Fibroblast of peridontal ligament (primary cell): ENCODE measurements at regions not wholly inside any gene's neighbourhood (a gene's known extent, or its start where the extent isn't known, plus 50 kb on each side); places are given as distances from the start of the nearest gene placed in this dataset.
"Not testable (repeated sequence)": the region's sequence is repeated elsewhere in the genome, so short reads cannot be mapped to it uniquely, and the experiment has no call there.

Experiments
- DNase-seq: peaks from one replicate; pipeline ENCODE4 v3.0.0-alpha.2; 2010; ENCODE audit errors: extremely low read depth

DNA sequence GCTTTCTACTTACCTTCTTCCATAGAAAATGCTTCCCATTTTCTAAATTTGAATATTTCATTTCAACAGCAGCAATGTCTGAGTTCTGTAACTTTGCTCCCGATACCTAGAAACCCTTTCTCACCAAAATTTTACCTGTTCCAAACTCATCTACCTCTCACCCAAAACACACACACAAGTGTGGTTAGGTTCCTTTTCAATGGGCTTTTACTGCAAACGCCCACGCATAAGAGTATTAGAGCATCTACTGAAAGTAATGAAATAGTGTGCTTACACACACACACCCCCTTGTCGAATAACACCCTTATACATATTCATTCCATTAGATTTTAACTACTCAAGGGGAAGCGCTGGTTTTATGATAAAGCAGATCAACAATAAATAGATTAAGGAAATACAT, 610.3 kb upstream of the AADAT start:
- DNase-seq: no peak

DNA sequence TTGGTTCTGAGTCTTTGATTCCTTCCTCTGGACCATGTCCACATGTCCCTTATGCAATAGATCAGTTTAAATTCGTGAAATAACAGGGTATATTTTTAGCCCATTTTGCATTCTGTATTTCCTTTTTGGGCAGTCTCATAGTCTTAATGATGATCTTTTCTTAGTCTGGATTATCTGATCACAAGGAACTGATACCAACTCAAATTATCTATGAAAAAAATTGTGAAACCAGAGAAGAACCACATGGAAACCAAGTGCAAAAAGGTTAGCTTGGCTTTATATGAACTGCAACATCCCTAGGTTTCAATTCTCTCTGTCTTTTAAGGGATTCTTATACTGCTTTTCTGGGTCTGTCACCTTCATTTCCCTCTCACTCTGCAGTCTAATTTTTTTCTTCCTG, 608.6 kb upstream of the AADAT start:
- peak; percentile 43 for DNase-seq

DNA sequence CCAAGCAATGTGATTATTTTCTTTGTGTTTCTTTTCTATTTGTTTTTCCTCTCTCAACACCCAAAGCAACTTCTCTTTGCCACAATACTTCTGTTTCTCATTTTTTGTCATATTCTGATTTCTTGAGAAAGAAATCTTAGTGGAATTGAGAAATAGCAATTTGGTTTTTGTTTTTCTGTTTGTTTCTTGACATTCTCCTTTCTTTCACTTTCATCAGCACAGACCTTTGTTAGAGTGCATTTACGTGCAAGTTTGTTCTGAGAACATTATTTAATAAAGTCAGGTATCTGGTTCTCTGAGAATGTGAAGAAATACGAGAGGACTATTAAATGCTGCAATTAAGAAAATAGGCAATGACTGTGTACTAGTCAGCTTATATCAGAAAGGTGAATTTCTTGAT, 608.1 kb upstream of the AADAT start:
- no peak for DNase-seq

DNA sequence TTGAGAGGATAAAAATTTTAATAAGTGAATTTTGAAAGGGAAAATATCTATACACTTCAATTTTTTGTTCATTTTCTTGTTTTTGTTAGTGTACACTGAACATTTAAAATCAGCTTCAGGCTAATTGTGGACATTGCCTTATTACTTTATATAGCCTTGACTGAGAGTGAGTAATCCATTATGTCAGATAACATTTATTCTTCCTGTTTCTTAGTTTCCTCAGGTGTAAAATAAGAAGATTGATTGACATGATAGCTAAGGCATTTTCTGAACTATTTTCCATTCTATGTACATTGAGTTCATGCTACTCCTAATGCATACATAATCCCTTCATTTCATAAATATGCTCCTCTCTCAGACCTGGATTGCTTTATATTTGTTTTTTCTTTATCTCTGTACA, 607.3 kb upstream of the AADAT start:
- DNase-seq: no peak

DNA sequence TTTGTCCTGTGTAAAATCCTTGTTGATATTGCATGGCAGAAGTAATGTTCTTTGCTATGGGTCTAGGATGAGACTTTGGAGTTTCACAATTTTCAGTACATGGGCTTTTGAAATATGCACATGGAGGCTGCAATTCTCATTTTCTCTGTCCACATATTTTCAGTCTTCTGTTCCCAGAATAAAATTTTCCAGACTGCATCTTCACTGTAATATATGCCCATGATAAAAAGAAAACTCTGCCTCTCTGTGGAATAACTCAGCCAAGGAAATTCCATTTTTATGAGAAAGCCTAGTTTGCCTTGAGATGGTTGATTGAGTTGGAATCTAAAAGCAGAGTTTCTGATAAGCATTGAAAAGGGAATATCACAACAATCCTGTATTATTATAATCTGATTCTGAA, 601.4 kb upstream of the AADAT start:
- peak; percentile 70 for DNase-seq

DNA sequence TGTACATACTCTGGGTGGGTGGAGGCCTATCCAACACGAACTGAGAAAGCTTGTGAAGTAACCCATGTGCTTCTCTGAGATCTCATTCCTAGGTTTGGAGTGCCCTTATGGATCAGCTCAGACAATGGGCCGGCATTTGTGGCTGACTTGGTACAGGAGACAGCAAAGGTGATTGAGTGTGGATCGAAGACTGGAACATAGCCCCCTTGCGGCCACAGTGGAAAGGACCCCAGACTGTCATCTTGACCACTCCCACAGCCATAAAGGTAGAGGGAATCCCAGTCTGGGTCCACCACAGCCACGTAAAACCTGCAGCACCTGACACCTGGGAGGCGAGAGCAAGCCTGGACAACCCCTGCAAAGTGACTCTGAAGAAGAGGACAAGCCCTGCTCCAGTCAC, 598.0 kb upstream of the AADAT start:
- no peak for DNase-seq

DNA sequence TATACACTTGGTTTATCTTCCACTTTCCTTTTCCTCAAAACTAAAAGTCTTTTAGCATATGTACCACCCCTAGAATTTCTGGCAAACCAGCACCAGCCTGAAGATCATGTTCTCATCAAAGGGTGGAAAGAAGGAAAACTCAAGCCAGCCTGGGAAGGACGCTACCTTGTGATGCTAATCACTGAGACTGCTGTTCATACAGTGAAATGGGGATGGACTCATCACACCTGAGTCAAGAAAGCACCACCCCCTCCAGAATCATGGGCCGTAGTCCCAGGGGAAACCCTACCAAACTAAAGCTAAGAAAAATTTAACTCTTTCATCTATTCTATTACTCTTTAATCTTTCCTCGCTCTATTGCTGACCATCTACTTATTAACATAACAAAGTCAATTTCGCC, 595.9 kb upstream of the AADAT start:
- not testable (repeated sequence) for DNase-seq

DNA sequence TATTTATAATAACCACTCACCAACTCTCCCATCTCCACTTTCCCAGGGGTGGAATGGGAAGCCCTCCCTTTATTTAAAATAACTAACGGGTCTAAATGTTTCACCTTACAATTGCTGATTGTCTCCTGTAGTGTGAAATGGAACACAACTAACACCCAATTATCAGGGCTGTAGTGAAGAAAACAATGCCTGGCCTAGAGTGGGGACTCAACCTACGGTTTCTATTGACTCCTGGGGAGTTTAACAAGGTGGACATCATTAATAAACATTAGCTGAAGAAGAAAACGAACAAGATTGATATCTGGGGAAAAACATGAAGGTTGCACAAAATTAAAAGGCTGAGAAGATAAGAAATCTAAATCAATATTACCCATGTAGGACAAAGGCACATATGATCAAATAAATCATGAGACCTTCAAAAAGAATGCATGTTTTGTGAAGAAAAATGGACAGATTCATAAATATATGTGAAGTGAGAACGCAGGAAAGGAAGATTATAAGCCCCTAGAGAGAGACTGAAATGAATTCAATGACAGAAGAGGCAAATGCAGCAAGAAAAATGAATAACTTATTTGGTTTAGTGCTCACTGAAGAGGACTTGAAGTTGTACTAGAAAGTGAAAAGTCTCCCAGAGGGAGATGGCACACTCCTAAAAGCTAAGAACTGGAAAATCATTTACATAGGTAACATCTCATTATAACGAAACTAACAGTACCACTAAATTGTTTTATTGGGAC, 593.0 kb upstream of the AADAT start:
- no peak for DNase-seq

DNA sequence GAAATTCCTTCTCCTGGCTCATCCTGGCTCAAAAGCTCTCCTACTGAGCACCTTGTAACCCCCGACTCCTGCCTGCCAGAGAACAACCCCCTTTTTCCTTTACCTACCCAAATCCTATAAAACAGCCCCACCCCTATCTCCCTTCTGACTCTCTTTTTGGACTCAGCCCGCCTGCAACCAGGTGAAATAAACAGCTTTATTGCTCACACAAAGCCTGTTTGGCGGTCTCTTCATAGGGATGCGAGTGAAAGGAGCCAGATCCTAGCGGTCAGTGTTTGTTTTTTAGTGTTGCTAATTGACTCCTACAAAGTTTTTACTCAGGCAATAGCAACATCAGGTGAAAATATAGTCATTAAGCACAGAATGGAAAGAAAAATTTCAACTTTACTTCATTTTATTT, 592.3 kb upstream of the AADAT start:
- DNase-seq: not testable (repeated sequence)

DNA sequence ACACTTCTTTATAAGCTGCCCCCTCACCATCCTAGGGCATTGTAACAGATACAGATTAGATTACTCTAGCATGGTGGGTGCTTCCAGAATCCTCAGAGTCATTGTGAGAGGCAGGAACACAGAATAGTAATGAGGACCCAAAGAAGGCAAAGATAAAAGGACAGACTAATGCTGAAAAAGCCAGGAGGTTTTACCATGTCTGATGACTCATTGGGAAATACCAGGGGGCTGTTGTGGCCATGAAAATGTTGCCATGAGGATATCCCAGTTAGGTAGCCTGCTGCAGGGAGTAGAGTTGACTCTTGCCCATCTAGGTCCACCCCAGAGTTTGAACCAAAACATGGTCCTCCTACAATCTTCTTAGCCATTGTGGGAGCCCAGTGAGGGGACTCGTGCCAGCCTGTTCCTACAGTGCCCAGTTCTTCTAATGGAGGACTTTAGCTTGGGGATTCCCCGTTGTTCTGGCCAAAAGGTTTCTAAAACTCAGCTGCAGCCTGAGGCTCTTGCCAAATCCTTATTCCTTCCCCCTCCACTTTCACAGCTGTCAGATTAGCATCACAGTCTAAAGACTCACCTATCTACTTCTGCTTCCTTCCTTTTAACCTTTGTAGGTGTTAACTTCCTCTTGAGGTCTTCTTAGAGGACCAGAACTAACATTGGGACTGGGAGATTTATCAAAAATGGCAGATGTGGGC, 586.0 kb upstream of the AADAT start:
- peak; percentile 23 for DNase-seq

DNA sequence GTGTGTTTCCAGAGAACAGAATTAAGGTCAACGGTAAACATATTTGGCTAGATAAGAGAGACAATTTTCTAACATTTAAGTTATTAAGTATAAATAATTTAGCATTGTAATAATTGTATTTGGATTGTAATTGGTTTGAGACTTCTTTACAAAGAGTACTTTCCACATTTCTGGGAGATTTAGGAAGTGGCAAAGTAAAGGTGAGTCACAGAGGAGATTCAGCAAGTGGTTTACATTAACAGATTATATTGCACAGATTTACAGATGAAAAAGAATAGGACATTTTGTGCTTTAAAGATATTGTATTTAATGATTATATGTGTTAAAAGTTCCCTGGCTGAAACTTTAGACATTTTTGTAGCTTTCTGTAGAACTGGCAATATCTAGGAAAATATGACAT, 584.4 kb upstream of the AADAT start:
- DNase-seq: peak; percentile 27

DNA sequence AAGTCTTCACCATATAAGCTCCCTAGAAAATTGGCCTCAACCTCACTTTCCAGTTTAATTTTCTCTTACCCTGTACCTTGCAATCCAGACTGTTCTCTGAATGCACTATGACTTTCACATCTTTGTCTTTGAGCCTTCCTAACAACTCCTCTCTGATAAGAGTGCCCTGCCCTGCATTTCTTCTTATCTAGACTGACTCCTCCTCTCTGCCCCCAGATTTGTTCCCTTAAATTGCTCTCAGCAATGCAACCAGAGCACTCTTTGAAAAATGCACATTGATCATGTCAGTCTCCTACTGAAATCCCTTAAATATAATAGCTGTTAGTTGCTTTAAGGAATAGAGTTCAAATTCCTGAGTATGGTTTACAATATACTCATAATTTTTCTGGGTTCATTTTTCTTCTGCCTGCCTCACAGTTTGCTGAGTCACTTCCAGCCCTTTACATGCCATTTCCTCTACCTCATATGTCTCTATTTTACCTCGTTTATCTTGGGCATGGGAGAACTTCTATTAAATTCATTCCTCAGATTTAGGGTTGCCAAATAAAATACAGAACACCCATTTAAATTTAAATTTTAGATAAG, 582.7 kb upstream of the AADAT start:
- peak; percentile 81 for DNase-seq

DNA sequence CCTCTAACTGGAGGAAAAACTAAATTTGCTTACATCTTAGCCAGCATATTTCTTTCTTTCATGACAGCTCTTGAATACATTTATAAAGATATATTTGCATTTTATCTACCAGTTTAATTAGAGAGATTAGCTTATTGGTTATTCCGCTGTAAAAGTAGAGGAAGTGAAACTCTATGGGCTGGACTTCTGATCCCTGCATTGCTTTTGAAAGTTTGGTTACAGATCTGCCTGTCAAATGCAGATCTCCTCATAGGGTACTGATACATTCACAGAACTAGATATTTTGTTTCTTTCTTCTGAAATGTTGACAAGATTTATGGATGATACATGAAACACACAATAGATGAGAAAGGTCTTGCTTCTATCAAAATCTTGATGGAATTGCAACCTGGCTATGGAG, 581.4 kb upstream of the AADAT start:
- DNase-seq: no peak

DNA sequence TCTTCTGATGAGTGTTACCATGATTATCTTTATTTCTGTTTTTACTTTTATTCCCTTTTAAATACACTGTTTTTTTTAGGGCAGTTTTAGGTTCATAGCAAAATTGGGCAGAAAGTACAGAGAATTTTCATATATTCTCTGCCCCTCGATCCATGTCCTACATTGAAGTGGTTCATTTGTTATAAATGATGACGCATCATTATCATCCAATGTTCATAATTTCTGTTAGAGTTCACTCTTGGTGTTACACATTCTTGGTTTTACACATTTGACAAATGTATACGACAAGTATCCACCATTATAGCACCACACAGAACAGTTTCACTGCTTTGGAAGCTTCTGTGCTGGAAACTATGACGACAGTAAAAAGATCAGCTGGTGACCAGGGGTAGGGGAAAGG, 578.1 kb upstream of the AADAT start:
- no peak for DNase-seq

DNA sequence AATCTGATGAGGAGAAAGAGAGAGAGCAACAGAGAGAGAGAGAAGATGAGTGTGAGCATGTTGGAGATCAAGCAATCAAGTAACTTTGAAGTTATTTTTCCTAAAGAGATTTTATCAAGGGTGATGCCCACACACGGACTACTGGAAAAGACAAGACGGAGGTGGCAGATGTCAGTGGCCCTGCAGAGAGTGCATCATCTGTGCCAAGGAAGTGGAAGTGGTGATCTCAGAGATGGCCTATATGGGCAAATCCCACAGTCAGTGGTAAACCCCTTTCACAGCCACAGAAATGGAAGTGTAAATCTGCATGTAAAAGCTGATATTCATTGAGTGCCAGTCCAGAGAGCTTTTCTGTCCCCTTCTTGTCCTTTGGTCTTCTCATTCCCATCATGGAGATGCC, 577.2 kb upstream of the AADAT start:
- DNase-seq: no peak

DNA sequence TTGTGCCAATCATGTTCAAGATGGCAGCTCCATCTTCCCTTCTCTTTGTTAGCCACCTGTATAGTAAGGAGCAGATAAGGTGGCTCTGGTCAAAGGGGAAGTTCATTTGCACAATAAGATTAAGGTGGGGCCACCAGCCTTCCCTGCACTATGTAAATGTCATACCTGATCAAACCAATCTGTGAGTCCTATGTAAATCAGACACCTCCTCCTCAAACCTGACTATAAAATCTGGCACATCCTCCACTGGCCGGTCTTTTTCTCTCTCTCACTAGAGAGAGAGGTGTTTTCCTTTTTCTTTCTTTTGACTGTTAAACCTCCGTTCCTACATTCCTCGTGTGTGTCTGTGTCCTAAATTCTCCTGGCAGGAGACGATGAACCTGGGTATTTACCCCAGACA, 572.5 kb upstream of the AADAT start:
- no peak for DNase-seq

DNA sequence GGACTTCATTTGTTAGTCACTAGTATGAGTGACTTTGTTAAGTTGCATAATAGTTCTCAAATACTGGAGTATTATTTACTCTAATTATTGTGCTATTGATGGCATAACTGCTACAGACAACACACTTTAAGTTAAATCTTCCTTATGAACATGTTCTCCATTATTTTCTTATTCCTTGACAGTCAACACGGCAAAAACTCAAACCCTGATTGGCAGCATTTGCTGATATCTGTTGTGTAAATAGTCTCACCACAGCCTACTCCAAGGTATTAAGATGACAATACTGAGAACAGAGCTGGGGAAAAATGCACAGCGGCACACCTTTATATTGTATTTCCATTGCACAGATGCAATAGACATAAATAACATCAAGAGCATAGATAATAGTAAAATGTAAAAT, 568.0 kb upstream of the AADAT start:
- DNase-seq: no peak

DNA sequence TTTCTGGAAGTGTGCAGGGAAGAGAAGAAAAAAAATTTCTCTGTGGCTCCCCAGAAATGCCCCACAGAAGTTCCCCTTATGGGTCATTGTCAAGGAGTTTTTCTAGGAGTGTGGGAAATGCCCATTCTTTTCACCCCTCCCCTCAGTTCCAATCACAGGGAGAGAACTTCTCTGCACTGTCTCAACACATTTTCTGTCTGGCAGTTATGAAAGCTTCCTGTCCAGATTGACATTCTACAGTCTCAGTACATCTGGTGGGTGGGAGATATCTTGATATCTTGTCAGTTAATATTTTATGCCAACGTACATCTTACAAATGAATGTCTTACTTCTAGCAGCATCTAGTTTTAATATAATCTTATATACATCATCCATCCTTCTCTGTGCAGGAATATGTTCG, 566.8 kb upstream of the AADAT start:
- DNase-seq: no peak

DNA sequence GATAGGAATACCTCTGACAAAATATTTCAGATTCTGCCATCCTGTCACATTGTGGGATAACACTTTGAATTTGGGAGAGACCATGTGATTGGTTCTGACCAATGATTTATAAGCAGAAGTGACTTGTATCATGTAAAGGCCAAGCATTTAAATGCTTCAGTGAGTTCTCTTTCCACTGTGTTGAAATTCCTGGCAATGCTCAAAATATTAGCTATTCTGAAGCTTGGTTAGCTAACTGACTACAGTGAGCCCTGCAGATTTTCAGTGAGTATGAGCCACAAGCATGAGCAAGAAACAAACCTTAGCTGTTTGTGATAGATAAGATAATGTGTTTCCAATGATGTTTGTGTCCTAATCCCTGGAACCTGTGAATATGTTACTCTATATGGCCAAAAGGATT, 562.8 kb upstream of the AADAT start:
- DNase-seq: peak; percentile 89

DNA sequence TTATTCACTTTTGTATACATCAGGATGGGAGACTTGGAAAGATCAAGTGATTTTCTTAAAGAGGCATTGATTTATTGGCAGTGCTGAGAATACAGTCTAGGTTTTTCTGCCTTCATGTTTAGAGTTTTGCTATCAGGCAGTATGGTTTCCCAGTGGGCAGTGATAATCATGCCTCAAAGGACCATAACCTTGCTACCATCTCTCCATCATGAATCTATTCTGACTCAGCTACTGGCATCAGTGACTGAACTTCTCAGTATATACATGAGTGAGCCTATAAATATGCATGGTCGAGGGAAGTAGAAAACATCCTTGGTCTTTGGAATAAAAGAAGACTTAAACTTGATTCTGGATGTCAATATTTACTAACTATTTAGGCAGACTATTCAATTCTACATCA, 562.0 kb upstream of the AADAT start:
- peak; percentile 81 for DNase-seq

DNA sequence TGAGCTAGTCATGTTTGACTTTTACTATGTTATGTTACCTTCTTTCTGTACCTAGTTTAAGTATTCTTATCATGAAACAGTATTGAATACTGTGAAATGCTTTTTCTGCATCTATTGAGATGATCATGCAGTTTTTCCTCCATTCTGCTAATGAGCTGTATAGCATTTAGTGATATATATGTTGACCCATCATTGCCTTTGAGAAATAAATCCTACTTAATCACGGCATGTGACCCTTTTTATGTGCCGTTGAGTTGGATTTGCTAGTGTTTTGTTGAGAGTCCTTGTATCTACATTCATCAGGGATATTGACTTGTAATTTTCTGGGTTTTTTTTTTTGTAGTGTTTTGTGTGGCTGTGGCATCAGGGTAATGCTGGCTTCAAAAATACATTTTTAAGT, 537.7 kb upstream of the AADAT start:
- no peak for DNase-seq

DNA sequence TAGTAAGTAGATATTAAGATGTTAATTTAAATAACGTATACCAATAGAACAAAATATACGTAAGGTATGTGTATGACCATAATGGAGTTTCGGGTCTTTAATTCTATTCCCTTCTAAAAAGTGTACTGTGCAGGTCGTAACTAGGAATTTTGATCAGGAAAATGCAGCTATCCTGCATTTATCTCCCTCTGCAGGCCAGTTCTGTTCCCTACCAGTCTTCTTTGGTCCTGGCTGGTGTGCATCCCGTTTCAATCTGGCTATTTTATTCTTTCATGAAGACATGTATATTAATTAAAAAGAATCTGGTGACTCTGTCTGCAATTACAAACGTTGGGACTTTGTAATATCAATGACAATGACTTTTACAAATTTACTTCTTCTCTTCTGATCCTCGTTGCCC, 534.1 kb upstream of the AADAT start:
- no peak for DNase-seq

DNA sequence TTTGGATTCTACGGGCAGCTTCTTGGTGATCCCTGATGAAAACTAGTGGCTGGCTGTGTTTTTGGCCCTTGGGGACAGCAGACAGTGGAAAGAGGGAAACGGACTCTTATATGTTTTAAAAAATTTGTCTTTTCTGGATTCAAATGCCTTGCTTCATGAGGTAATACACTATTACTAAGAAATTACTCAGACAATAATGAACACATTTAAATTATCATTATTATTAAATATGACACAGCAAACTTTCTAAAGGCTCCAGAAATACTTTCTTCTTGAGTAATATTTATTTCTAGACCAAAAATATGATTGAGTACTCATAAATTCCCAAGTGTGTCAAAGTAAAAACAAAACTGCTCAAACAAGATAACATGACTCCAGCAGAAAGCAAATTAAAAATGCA, 520.7 kb upstream of the AADAT start:
- peak; percentile 18 for DNase-seq
